ENCODE measurements at regions not wholly inside any gene's neighbourhood (a gene's known extent, or its start where the extent isn't known, plus 50 kb on each side); places are given as distances from the start of the nearest gene placed in this dataset.

DNA sequence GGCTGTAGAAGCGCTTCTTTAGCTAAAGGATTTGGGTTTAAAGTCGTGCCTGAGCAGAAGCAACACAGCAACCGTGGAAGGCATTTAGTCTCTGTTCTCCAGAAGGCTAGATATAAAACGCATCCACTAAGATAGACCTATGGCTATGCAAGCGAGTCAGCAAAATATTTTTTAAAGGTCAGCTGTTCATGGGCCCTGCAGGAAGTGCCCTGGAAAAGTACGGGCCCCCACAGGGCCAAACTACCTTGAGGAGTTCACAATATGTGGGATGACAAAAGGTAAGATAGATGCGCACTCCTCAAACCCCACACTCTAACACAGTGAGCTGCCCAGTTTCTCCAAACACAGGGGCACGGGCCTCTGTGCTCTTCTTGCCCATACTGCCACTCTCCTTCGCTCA is 261.6 kb downstream of the VPS13C start:
- no peak for DNase-seq (ENCODE audit: low read depth)
- TF ChIP-seq, protein P1, sequence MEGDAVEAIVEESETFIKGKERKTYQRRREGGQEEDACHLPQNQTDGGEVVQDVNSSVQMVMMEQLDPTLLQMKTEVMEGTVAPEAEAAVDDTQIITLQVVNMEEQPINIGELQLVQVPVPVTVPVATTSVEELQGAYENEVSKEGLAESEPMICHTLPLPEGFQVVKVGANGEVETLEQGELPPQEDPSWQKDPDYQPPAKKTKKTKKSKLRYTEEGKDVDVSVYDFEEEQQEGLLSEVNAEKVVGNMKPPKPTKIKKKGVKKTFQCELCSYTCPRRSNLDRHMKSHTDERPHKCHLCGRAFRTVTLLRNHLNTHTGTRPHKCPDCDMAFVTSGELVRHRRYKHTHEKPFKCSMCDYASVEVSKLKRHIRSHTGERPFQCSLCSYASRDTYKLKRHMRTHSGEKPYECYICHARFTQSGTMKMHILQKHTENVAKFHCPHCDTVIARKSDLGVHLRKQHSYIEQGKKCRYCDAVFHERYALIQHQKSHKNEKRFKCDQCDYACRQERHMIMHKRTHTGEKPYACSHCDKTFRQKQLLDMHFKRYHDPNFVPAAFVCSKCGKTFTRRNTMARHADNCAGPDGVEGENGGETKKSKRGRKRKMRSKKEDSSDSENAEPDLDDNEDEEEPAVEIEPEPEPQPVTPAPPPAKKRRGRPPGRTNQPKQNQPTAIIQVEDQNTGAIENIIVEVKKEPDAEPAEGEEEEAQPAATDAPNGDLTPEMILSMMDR (conservative IDR thresholded peaks at IDR 0.05; ENCODE audit: low read depth, low read length) = no peak
- no peak overlapping the region for H3K4me3 ChIP-seq (ENCODE audit: low read depth, low read length)

DNA sequence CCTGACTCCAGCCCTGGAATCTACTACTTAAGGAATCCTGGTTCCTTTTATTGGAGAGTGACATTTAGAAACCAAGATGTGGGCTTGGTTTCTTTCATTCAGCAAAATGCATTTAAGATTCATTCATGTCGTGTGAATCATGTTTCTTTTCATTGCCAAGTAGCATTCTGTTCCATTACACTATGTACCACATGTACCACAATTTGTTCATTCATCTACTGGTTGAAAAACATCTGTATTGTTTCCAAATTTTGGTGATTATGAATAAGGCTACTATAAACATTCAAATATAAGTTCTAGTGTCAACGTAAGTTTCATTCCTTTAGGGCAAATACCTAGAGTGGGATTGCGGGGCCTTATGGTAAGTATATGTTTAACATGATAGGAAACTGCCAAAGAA is 264.2 kb downstream of the VPS13C start:
- DNase-seq (ENCODE audit: low read depth) = peak; percentile 50

DNA sequence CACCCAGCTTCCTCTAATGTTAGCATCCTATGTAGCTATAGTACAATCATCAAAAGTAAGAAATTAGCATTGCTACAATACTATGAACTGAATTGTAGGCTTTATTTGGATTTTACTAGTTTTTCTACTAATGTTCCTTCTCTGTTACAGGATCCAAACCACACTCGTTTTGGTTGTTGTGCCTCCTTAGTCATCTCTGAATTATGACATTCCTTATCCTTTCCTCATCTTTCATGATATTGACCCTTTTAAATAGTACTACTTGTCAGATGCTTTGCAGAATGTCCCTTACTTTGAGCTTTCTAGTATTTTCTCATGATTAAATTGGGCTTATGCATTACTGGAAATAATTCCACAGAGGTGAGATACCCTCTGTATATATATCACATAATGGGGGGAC is 265.4 kb downstream of the VPS13C start:
- DNase-seq (ENCODE audit: low read depth) = peak; percentile 44
- TF ChIP-seq, protein P1 (conservative IDR thresholded peaks at IDR 0.05; ENCODE audit: low read depth, low read length) = no peak
- no peak overlapping the region for H3K4me3 ChIP-seq (ENCODE audit: low read depth, low read length)

More for the DNA sequence above, 264.2 kb downstream of the VPS13C start:
- TF ChIP-seq, protein P1 (conservative IDR thresholded peaks at IDR 0.05; ENCODE audit: low read depth, low read length) = no peak
- no peak overlapping the region for H3K4me3 ChIP-seq (ENCODE audit: low read depth, low read length)

DNA sequence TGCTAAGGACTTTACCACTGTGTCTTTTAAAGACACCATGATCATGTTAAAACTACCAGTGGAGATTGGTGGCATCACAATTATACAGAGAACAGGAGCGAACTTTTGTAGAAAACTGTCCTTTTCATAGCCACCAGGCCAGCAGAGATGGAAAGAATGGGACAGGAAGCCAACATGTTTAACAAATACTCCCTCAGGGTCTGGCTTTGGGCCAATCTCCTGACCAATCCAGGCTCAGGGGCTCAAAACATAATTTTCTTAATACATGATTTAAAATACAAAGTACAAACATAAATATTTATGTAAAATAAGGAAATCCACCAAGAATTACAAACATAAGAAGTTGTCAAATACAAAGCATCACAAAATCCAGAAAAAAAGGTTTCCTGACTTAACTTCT is 266.0 kb downstream of the VPS13C start:
- no peak overlapping the region for H3K4me3 ChIP-seq (ENCODE audit: low read depth, low read length)
- peak; percentile 35 for DNase-seq (ENCODE audit: low read depth)
- TF ChIP-seq, protein P1 (conservative IDR thresholded peaks at IDR 0.05; ENCODE audit: low read depth, low read length) = no peak

DNA sequence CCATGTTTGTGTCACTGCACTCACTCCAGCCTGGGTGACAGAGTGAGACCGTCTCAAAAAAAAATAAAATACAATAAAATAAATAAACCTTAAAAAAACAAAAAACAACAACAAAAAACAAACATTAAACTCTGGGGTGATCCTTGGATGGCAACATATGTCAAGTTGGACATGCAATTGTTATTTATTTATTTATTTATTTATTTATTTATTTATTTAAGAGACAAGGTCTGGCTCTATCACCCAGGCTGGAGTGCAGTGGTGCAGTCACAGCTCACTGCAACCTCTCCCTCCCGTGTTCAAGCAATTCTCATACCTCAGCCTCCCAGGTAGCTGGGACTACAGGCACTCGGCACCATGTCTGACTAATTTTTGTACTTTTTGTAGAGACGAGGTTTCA is 275.5 kb downstream of the VPS13C start:
- no peak for DNase-seq (ENCODE audit: low read depth)
- TF ChIP-seq, protein P1 (conservative IDR thresholded peaks at IDR 0.05; ENCODE audit: low read depth, low read length) = no peak
- H3K4me3 ChIP-seq (ENCODE audit: low read depth, low read length) = no peak overlapping the region

DNA sequence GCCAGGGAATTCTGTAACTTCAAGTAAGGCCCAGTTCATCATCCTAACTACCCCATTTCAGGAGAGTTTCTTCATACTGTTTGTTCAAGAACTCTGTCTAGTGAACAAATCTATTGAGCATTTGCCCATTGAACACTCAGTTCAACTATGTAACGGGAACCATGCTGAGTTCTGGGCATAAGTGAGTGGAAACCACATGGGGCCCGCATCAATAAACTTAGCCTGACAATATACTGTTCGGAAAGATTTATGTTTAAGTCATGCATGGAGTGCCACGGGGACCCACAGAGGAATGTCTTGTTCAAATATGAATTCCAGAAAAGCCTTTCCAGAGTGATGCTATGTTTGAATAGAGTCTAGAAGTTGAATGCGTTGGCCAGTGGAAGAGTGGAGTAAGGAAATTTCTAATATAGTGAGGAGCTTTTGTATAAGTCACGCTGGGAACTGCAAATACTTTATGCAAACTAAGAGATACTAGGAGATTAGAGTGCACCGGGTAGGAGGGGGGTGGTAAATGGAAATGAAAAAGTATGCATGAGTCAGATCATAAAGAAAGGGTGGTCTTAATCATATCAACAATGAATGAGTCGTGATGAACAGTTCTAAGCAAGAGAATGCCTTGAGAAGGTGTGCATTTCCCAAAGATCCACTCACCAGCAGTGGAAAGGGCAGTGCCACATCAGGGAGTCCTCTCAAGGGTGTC is 279.8 kb downstream of the VPS13C start:
- DNase-seq (ENCODE audit: low read depth) = peak; percentile 4
- H3K4me3 ChIP-seq (ENCODE audit: low read depth, low read length) = no peak overlapping the region
- TF ChIP-seq, protein P1 (conservative IDR thresholded peaks at IDR 0.05; ENCODE audit: low read depth, low read length) = no peak

DNA sequence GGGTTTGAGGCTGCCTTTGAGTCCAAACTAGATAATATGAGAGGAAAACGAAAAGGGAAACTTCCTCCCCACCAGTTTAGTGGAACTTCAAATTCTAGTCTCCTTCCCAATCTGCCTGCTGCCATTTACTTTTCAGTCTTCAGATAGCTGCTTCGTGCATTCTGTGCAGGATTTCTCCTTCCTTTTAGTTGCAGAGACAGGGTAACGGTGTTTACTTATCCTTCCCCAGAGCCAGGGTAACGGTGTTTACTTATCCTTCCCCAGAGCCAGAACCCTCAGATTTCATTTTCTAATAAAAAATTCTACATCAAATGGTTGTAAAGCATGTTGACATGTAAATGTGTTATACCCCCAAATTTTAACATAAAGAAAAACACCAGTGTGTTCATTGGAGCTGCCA is 282.6 kb downstream of the VPS13C start:
- no peak overlapping the region for H3K4me3 ChIP-seq (ENCODE audit: low read depth, low read length)
- DNase-seq (ENCODE audit: low read depth) = no peak
- TF ChIP-seq, protein P1 (conservative IDR thresholded peaks at IDR 0.05; ENCODE audit: low read depth, low read length) = no peak

All from choroid plexus epithelial cell (primary cell).